22Rv1 (cell line): ENCODE measurements at regions not wholly inside any gene's neighbourhood (a gene's known extent, or its start where the extent isn't known, plus 50 kb on each side); places are given as distances from the start of the nearest gene placed in this dataset.

ENCODE experiments used
- ZFX ChIP-seq: fragments of 450-650 bp; IDR thresholded peaks from 2 replicates; pipeline ENCODE4 v1.6.1; 2017; ENCODE audit warnings: antibody characterized with exemption, borderline replicate concordance
- TF ChIP-seq, protein P1 (sequence below): fragments of 450-650 bp; IDR thresholded peaks from 2 replicates; pipeline ENCODE4 v1.5.1; 2017; ENCODE audit warnings: mild to moderate bottlenecking

DNA sequence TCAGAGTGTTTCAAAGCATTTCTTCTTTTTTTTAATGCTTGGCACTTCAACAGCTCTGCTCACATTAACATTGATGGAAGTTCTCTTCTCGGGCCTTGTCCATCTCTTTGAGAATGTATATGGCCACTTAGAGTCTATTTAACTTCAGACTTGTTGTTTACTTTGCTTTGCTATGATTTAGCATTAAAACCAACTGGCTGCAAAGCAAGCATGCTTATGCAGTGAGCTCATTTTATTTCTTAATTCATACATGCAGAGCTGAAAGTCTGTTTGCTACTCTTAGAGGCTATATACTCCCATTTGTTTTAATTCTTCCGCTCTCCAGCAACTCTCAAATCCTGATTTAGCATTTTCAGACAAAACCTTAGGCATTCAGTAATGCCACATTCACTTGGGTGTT is 107.6 kb upstream of the PACRGL start:
- TF ChIP-seq, protein P1, sequence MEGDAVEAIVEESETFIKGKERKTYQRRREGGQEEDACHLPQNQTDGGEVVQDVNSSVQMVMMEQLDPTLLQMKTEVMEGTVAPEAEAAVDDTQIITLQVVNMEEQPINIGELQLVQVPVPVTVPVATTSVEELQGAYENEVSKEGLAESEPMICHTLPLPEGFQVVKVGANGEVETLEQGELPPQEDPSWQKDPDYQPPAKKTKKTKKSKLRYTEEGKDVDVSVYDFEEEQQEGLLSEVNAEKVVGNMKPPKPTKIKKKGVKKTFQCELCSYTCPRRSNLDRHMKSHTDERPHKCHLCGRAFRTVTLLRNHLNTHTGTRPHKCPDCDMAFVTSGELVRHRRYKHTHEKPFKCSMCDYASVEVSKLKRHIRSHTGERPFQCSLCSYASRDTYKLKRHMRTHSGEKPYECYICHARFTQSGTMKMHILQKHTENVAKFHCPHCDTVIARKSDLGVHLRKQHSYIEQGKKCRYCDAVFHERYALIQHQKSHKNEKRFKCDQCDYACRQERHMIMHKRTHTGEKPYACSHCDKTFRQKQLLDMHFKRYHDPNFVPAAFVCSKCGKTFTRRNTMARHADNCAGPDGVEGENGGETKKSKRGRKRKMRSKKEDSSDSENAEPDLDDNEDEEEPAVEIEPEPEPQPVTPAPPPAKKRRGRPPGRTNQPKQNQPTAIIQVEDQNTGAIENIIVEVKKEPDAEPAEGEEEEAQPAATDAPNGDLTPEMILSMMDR, result no peak
- no peak for TF ChIP-seq ZFX
